SH-SY5Y (cell line): ENCODE measurements at regions not wholly inside any gene's neighbourhood (a gene's known extent, or its start where the extent isn't known, plus 50 kb on each side); places are given as distances from the start of the nearest gene placed in this dataset.

ENCODE experiments used
- GATA2 ChIP-seq: IDR thresholded peaks from 2 replicates; pipeline ENCODE4 v1.6.1; 2011; ENCODE audit warnings: mild to moderate bottlenecking, low read depth, low read length
- GATA3 ChIP-seq: IDR thresholded peaks from 2 replicates; pipeline ENCODE4 v1.6.1; 2011; ENCODE audit warnings: low read depth, mild to moderate bottlenecking, low read length, moderate library complexity

DNA sequence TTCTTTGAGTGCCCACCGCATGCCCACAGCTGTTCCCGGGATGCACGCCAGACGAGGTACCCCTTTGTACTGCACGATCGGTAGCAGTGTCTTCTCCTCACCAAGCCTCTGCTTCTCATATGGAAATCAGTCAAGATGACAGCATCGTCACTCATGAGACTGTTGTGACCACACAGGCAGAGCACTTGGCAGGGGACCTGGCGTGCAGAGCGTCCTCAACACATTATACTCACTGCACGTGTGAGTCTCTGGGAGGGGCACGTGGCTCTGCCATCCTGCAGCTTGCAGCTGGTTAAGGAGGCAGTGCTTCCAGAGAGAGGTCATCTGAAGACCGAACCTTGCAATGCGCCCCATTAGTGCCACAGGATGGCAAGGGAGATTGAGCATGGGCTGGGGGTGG lies 266.8 kb downstream of the NPHP4 start:
- TF ChIP-seq GATA3, result no peak
- no peak for TF ChIP-seq GATA2
